ENCODE measurements at regions not wholly inside any gene's neighbourhood (a gene's known extent, or its start where the extent isn't known, plus 50 kb on each side); places are given as distances from the start of the nearest gene placed in this dataset.

GRCh38 chr10:51020200-51020599 lies 54.1 kb upstream of the PRKG1 start:
- TF ChIP-seq, protein P1, sequence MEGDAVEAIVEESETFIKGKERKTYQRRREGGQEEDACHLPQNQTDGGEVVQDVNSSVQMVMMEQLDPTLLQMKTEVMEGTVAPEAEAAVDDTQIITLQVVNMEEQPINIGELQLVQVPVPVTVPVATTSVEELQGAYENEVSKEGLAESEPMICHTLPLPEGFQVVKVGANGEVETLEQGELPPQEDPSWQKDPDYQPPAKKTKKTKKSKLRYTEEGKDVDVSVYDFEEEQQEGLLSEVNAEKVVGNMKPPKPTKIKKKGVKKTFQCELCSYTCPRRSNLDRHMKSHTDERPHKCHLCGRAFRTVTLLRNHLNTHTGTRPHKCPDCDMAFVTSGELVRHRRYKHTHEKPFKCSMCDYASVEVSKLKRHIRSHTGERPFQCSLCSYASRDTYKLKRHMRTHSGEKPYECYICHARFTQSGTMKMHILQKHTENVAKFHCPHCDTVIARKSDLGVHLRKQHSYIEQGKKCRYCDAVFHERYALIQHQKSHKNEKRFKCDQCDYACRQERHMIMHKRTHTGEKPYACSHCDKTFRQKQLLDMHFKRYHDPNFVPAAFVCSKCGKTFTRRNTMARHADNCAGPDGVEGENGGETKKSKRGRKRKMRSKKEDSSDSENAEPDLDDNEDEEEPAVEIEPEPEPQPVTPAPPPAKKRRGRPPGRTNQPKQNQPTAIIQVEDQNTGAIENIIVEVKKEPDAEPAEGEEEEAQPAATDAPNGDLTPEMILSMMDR (IDR thresholded peaks at IDR 0.05; ENCODE audit: borderline replicate concordance, insufficient read depth, low read depth, low read length): no peak
- no peak overlapping the region for H3K4me3 ChIP-seq (ENCODE audit: low read depth, low read length)

GRCh38 chr10:51022933-51023585 lies 51.2 kb upstream of the PRKG1 start:
- no peak overlapping the region for H3K4me3 ChIP-seq (ENCODE audit: low read depth, low read length)
- TF ChIP-seq, protein P1 (IDR thresholded peaks at IDR 0.05; ENCODE audit: borderline replicate concordance, insufficient read depth, low read depth, low read length): no peak

- H3K4me3 ChIP-seq (ENCODE audit: low read depth, low read length): no peak overlapping the region
- TF ChIP-seq, protein P1 (IDR thresholded peaks at IDR 0.05; ENCODE audit: borderline replicate concordance, insufficient read depth, low read depth, low read length): no peak
Observed at GRCh38 chr10:51023636-51024035, 50.7 kb upstream of the PRKG1 start.

Measured in GM12875 (cell line).